Natural killer cell (primary cell): ENCODE measurements at regions not wholly inside any gene's neighbourhood (a gene's known extent, or its start where the extent isn't known, plus 50 kb on each side); places are given as distances from the start of the nearest gene placed in this dataset.

Experiments used
- ATAC-seq, 3 donors: fragments of 150-1000 bp in 2 of 3; fragments of 200-7000 bp in 1 of 3; cut with Tn5 transposase; 1 replicate in 1 of 3; 2 replicates in 2 of 3; pipeline ENCODE4 v1.10.0; 2021; ENCODE audit warnings: mild to moderate bottlenecking in 2 of 3, moderate library complexity in 2 of 3
- DNase-seq, 2 donors: peaks; one replicate each; pipeline versions ENCODE4 v3.0.0 to v3.0.0-alpha.2; 2013 to 2021; ENCODE audit warnings: mixed read lengths in 1 of 2
- H3K27ac ChIP-seq: one replicate; pipeline ENCODE4 v1.5.1; 2013; ENCODE audit warnings: mild to moderate bottlenecking, low read length
- H3K27me3 ChIP-seq: one replicate; pipeline ENCODE4 v1.6.1; 2013; ENCODE audit warnings: low read length; ENCODE audit not compliant: control insufficient read depth, insufficient read depth
- H3K36me3 ChIP-seq: one replicate; pipeline ENCODE4 v1.6.1; 2013; ENCODE audit warnings: low read length; ENCODE audit not compliant: control insufficient read depth, insufficient read depth
- H3K4me1 ChIP-seq: one replicate; pipeline ENCODE4 v1.6.1; 2013; ENCODE audit warnings: low read length; ENCODE audit not compliant: control insufficient read depth, insufficient read depth
- H3K4me3 ChIP-seq: one replicate; pipeline ENCODE4 v1.5.1; 2013; ENCODE audit warnings: low read length
- H3K9me3 ChIP-seq: one replicate; pipeline ENCODE4 v1.6.1; 2013; ENCODE audit warnings: low read length; ENCODE audit not compliant: control insufficient read depth, insufficient read depth
- H3K27ac Mint-ChIP-seq, 2 donors: one replicate each; pipeline ENCODE4 v1.8.0; 2022; ENCODE audit warnings: mild to moderate bottlenecking in 2 of 2, mixed read lengths in 2 of 2, moderate library complexity in 1 of 2
- H3K27me3 Mint-ChIP-seq, 2 donors: one replicate each; pipeline ENCODE4 v1.8.0; 2022; ENCODE audit warnings: low read depth in 2 of 2, mixed read lengths in 2 of 2
- H3K36me3 Mint-ChIP-seq: one replicate; pipeline ENCODE4 v1.8.0; 2022; ENCODE audit warnings: mixed read lengths
- H3K4me1 Mint-ChIP-seq, 2 donors: one replicate each; pipeline ENCODE4 v1.8.0; 2022; ENCODE audit warnings: mixed read lengths in 2 of 2
- H3K4me3 Mint-ChIP-seq: one replicate; pipeline ENCODE4 v1.8.0; 2022; ENCODE audit warnings: mild to moderate bottlenecking, moderate library complexity, mixed read lengths
- H3K9me3 Mint-ChIP-seq, 2 donors: one replicate each; pipeline ENCODE4 v1.8.0; 2022; ENCODE audit warnings: mixed read lengths in 2 of 2
- WGBS: methylation state at CpG from one replicate; pipeline ENCODE4 v1.1.7; 2013; ENCODE audit warnings: missing lambda C conversion rate; ENCODE audit not compliant: insufficient coverage; 5-methylcytosine and 5-hydroxymethylcytosine counted together
- intact Hi-C: fragments of 100-400 bp; cut with micrococcal nuclease; formaldehyde crosslinking; loops from one replicate; pipeline ENCODE4 v1.14.2; 2022
- TF ChIP-seq, protein P1 (sequence below): fragments of 200-600 bp; IDR thresholded peaks from one replicate; pipeline ENCODE4 v1.8.0; 2022; ENCODE audit warnings: antibody characterized with exemption

DNA sequence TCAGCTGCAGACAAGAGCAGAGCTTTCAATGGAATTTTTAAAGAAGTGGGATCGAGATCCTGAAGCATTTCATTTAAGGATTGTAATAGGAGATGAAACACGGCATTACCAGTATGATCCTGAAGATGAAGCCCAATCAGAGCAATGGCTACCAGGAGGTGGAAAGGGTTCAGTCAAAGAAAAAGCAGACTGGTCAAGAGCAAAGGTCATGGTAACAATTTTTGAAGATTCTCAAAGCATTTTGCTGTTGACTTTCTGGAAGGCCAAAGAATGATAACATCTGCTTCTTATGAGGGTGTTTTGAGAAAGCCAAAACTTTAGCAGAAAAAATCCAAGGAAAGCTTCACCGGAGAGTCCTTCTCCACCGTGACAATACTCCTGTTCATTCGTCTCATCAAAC lies 204.3 kb upstream of the EEA1 start:
- 98% methylated on average over 5 of the region's 5 CpGs for WGBS
- Histone ChIP-seq H3K9me3 (no peaks in the 10 kb centered on the region), H3K27ac (no peak overlapping the region), H3K27me3 (no peaks in the 10 kb centered on the region), H3K36me3 (no peaks in the 10 kb centered on the region), H3K4me1 (peaks cover 7% of the 10 kb centered on the region), H3K4me3 (no peak overlapping the region)
- H3K9me3 Mint-ChIP-seq, result no peaks in the 10 kb centered on the region
- no peak overlapping the region for H3K27ac Mint-ChIP-seq
- no peaks in the 10 kb centered on the region for H3K36me3 Mint-ChIP-seq
- TF ChIP-seq, protein P1, sequence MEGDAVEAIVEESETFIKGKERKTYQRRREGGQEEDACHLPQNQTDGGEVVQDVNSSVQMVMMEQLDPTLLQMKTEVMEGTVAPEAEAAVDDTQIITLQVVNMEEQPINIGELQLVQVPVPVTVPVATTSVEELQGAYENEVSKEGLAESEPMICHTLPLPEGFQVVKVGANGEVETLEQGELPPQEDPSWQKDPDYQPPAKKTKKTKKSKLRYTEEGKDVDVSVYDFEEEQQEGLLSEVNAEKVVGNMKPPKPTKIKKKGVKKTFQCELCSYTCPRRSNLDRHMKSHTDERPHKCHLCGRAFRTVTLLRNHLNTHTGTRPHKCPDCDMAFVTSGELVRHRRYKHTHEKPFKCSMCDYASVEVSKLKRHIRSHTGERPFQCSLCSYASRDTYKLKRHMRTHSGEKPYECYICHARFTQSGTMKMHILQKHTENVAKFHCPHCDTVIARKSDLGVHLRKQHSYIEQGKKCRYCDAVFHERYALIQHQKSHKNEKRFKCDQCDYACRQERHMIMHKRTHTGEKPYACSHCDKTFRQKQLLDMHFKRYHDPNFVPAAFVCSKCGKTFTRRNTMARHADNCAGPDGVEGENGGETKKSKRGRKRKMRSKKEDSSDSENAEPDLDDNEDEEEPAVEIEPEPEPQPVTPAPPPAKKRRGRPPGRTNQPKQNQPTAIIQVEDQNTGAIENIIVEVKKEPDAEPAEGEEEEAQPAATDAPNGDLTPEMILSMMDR, result no peak
- no peak overlapping the region for H3K4me3 Mint-ChIP-seq
- H3K4me1 Mint-ChIP-seq, result peaks cover 27 to 33% of the 10 kb centered on the region in 2 donors
- H3K27me3 Mint-ChIP-seq, result no peaks in the 10 kb centered on the region
- ATAC-seq (no peak), DNase-seq (no peak)
- intact Hi-C loops, result no loop called here

DNA sequence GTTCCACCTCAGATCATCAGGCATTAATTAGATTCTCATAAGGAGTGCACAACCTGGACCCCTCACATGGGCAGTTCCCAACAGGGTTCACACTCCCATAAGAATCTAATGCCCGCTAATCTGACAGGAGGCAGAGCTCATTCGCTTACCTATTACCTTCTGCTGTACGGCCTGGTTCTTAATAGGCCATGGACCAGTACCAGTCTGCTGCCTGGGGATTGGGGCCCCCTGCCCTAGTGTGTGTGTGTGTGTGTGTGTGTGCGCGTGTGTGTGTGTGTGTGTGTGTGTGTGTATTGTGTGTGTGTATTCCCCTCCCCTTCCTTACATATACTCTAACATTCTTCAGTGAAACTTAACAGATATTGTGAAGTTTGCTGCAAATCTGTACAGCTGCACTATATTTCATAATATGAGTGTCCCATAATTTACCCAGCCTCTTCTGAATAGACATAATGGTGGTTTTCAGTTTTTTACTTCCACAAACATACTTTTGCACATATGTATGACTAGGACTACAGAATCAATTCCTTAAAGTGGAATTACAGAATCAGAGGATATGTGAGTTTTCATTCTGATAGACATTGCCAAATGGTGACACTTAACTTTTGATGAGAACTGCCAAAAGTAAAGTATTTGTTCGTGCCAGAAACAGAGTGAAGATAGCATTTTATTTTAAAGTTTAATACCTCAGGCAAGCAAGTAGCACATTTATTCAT lies 205.2 kb upstream of the EEA1 start:
- H3K4me1 Mint-ChIP-seq, result peaks cover 27 to 37% of the 10 kb centered on the region in 2 donors
- Histone ChIP-seq H3K9me3 (no peaks in the 10 kb centered on the region), H3K4me3 (no peak overlapping the region), H3K27ac (no peak overlapping the region), H3K4me1 (peaks cover 7% of the 10 kb centered on the region), H3K27me3 (no peaks in the 10 kb centered on the region), H3K36me3 (no peaks in the 10 kb centered on the region)
- H3K9me3 Mint-ChIP-seq, result no peaks in the 10 kb centered on the region
- ATAC-seq (no peak), DNase-seq (no peak)
- TF ChIP-seq, protein P1, result no peak
- no peak overlapping the region for H3K4me3 Mint-ChIP-seq
- H3K36me3 Mint-ChIP-seq, result no peaks in the 10 kb centered on the region
- H3K27me3 Mint-ChIP-seq, result no peaks in the 10 kb centered on the region
- intact Hi-C loops, result no loop called here
- WGBS, result 97% methylated on average over 4 of the region's 6 CpGs
- peak overlapping the region; percentile 69 to 77 for H3K27ac Mint-ChIP-seq

- no peaks in the 10 kb centered on the region for H3K9me3 Mint-ChIP-seq
- H3K27me3 Mint-ChIP-seq, result no peaks in the 10 kb centered on the region
- peak overlapping the region; percentile 14 for H3K4me3 Mint-ChIP-seq
- Histone ChIP-seq H3K27me3 (no peaks in the 10 kb centered on the region), H3K36me3 (no peaks in the 10 kb centered on the region), H3K4me3 (no peak overlapping the region), H3K9me3 (no peaks in the 10 kb centered on the region), H3K27ac (peak overlapping the region; percentile 37), H3K4me1 (peaks cover 7% of the 10 kb centered on the region)
- 82% methylated on average over 3 of the region's 3 CpGs for WGBS
- H3K36me3 Mint-ChIP-seq, result no peaks in the 10 kb centered on the region
- H3K4me1 Mint-ChIP-seq, result peaks cover 27 to 37% of the 10 kb centered on the region in 2 donors
- TF ChIP-seq, protein P1, result no peak
- intact Hi-C loops, result no loop called here
- H3K27ac Mint-ChIP-seq, result peak overlapping the region; percentile 69 to 77
- peak in 1 of 3 donors; percentile 44 for ATAC-seq
- no peak for DNase-seq
These were observed 205.8 kb upstream of the EEA1 start for GRCh38 chr12:93134893-93135285.
